WTC11 (cell line): ENCODE measurements at regions not wholly inside any gene's neighbourhood (a gene's known extent, or its start where the extent isn't known, plus 50 kb on each side); places are given as distances from the start of the nearest gene placed in this dataset.

Source experiments
- ATAC-seq: fragments of 200-7000 bp; cut with Tn5 transposase; 2 replicates; pipeline ENCODE4 v1.10.0; 2021; ENCODE audit warnings: mild to moderate bottlenecking, moderate library complexity
- CTCF ChIA-PET: fragments of 300-600 bp; sonication (Branson Sonifier 250); formaldehyde crosslinking; loops from one replicate; lab custom pipeline; 2021; ENCODE audit warnings: antibody characterized with exemption; lab: Charles Lee
- POLR2A ChIA-PET: fragments of 350-600 bp; sonication (Branson Sonifier 250); formaldehyde crosslinking; loops from one replicate; lab custom pipeline; 2021; ENCODE audit warnings: antibody characterized with exemption; lab: Charles Lee
- DNase-seq: peaks from one replicate; pipeline ENCODE4 v3.0.0; 2021; ENCODE audit warnings: low spot score
- H3K27ac Mint-ChIP-seq: 2 replicates; pipeline ENCODE4 v1.8.0; 2021; ENCODE audit warnings: mixed read lengths
- H3K27me3 Mint-ChIP-seq: 2 replicates; pipeline ENCODE4 v1.8.0; 2021; ENCODE audit warnings: low read depth, mild to moderate bottlenecking, moderate library complexity, mixed read lengths
- H3K36me3 Mint-ChIP-seq: 2 replicates; pipeline ENCODE4 v1.8.0; 2021; ENCODE audit warnings: mixed read lengths
- H3K4me1 Mint-ChIP-seq: 2 replicates; pipeline ENCODE4 v1.8.0; 2022; ENCODE audit warnings: mixed read lengths
- H3K4me3 Mint-ChIP-seq: 2 replicates; pipeline ENCODE4 v1.8.0; 2021; ENCODE audit warnings: mild to moderate bottlenecking, moderate library complexity, mixed read lengths
- H3K9me3 Mint-ChIP-seq: 2 replicates; pipeline ENCODE4 v1.8.0; 2021; ENCODE audit warnings: mixed read lengths
- CBFB ChIP-seq: sonication (generic); formaldehyde crosslinking; IDR thresholded peaks from 2 replicates; pipeline ENCODE4 v1.8.1; 2022; ENCODE audit warnings: mild to moderate bottlenecking, low read depth, missing genetic modification reagents
- HMGA2 ChIP-seq: fragments of 250-450 bp; sonication (Bioruptor Pico); IDR thresholded peaks from 2 replicates; pipeline ENCODE4 v1.4.0; 2021; ENCODE audit warnings: mild to moderate bottlenecking, moderate library complexity
- JUN ChIP-seq: sonication (generic); formaldehyde crosslinking; IDR thresholded peaks from 2 replicates; pipeline ENCODE4 v1.8.0; 2023; ENCODE audit warnings: mild to moderate bottlenecking, missing genetic modification reagents
- NR3C1 ChIP-seq: sonication (generic); formaldehyde crosslinking; conservative IDR thresholded peaks from 2 replicates; pipeline ENCODE4 v1.8.1; 2023; ENCODE audit warnings: low read depth, mild to moderate bottlenecking, missing genetic modification reagents
- PRRX2 ChIP-seq: fragments of 250-450 bp; sonication (Bioruptor Pico); IDR thresholded peaks from 2 replicates; pipeline ENCODE4 v1.8.0; 2021; ENCODE audit warnings: mild to moderate bottlenecking
- SMAD3 ChIP-seq: sonication (generic); formaldehyde crosslinking; IDR thresholded peaks from 2 replicates; pipeline ENCODE4 v1.8.0; 2022; ENCODE audit warnings: missing genetic modification reagents, mild to moderate bottlenecking, borderline replicate concordance
- SOX15 ChIP-seq: fragments of 250-450 bp; sonication (Bioruptor Pico); IDR thresholded peaks from 2 replicates; pipeline ENCODE4 v1.9.0; 2021; ENCODE audit warnings: mild to moderate bottlenecking
- TEAD4 ChIP-seq: sonication (generic); formaldehyde crosslinking; IDR thresholded peaks from 2 replicates; pipeline ENCODE4 v1.8.0; 2022; ENCODE audit warnings: mild to moderate bottlenecking, missing genetic modification reagents
- TP53 ChIP-seq: sonication (generic); formaldehyde crosslinking; IDR thresholded peaks from 2 replicates; pipeline ENCODE4 v1.8.1; 2023; ENCODE audit warnings: mild to moderate bottlenecking, missing genetic modification reagents
- ZBTB21 ChIP-seq: sonication (generic); formaldehyde crosslinking; IDR thresholded peaks from 2 replicates; pipeline ENCODE4 v1.8.1; 2023; ENCODE audit warnings: mild to moderate bottlenecking, missing genetic modification reagents, borderline replicate concordance
- ZNF232 ChIP-seq: sonication (generic); formaldehyde crosslinking; IDR thresholded peaks from 2 replicates; pipeline ENCODE4 v1.8.0; 2022; ENCODE audit warnings: mild to moderate bottlenecking, missing genetic modification reagents
- ZNF396 ChIP-seq: fragments of 250-450 bp; sonication (Bioruptor Pico); IDR thresholded peaks from 2 replicates; pipeline ENCODE4 v1.8.0; 2021; ENCODE audit warnings: mild to moderate bottlenecking, moderate library complexity, borderline replicate concordance
- TF ChIP-seq, protein P1 (sequence below): sonication (generic); formaldehyde crosslinking; IDR thresholded peaks from 2 replicates; pipeline ENCODE4 v1.8.0; 2022; ENCODE audit warnings: mild to moderate bottlenecking, missing genetic modification reagents
- TF ChIP-seq, protein P2 (sequence below): sonication (generic); formaldehyde crosslinking; IDR thresholded peaks from 2 replicates; pipeline ENCODE4 v1.8.1; 2023; ENCODE audit warnings: mild to moderate bottlenecking, missing genetic modification reagents
- TF ChIP-seq, protein P3 (sequence below): sonication (generic); formaldehyde crosslinking; IDR thresholded peaks from 2 replicates; pipeline ENCODE4 v1.8.1; 2023; ENCODE audit warnings: mild to moderate bottlenecking, missing genetic modification reagents
- TF ChIP-seq, protein P4 (sequence below): fragments of 200-600 bp; IDR thresholded peaks from 2 replicates; pipeline ENCODE4 v1.8.0; 2022; ENCODE audit warnings: antibody characterized with exemption
- TF ChIP-seq, protein P5 (sequence below): sonication (generic); formaldehyde crosslinking; IDR thresholded peaks from 2 replicates; pipeline ENCODE4 v1.8.0; 2022; ENCODE audit warnings: missing genetic modification reagents
- TF ChIP-seq, protein P6 (sequence below): fragments of 250-450 bp; sonication (Bioruptor Pico); IDR thresholded peaks from 2 replicates; pipeline ENCODE4 v1.9.0; 2021; ENCODE audit warnings: mild to moderate bottlenecking

DNA sequence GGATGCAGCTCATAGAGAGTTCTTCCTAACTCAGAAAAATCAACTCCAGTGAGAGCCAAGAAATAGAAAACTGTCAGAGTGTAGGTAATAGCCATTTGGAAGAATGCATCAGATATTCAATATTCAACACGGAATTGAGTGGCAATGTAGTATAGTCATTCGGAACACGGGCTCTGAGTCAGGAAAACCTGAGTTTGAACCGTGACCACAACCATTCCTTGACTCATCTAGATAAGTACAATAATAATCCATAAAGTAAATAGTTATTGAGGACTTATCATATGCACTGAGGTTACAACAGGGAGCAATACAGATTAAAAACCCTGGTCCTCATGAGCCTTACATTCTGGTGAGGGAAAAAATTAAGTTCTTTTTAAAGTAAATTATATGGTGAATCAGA, 62.6 kb upstream of the PHF21A start:
- ATAC-seq, result no peak
- no peak for DNase-seq
- ChIA-PET POLR2A (no interaction called here), CTCF (interaction anchor here (0.6 kb wide), 1 partner anchor 155 kb away, joined by 7 read pairs; no protein-coding TSS in a partner anchor)
- peaks cover 3% of the 10 kb centered on the region; the same call in 1 of the 2 replicates for H3K27me3 Mint-ChIP-seq
- H3K4me3 Mint-ChIP-seq, result no peak overlapping the region
- no peak overlapping the region for H3K27ac Mint-ChIP-seq
- no peaks in the 10 kb centered on the region for H3K4me1 Mint-ChIP-seq
- no peak for TF ChIP-seq HMGA2 (CRISPR knock-in tag)
- no peak for TF ChIP-seq SMAD3 (CRISPR knock-in tag)
- no peak for TF ChIP-seq TP53 (CRISPR knock-in tag)
- TF ChIP-seq SOX15 (CRISPR knock-in tag), result no peak
- TF ChIP-seq, protein P1, sequence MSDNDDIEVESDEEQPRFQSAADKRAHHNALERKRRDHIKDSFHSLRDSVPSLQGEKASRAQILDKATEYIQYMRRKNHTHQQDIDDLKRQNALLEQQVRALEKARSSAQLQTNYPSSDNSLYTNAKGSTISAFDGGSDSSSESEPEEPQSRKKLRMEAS (CRISPR knock-in tag), result no peak
- TF ChIP-seq ZNF396 (CRISPR knock-in tag), result no peak
- TF ChIP-seq, protein P2, sequence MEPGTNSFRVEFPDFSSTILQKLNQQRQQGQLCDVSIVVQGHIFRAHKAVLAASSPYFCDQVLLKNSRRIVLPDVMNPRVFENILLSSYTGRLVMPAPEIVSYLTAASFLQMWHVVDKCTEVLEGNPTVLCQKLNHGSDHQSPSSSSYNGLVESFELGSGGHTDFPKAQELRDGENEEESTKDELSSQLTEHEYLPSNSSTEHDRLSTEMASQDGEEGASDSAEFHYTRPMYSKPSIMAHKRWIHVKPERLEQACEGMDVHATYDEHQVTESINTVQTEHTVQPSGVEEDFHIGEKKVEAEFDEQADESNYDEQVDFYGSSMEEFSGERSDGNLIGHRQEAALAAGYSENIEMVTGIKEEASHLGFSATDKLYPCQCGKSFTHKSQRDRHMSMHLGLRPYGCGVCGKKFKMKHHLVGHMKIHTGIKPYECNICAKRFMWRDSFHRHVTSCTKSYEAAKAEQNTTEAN (CRISPR knock-in tag), result no peak
- no peak for TF ChIP-seq NR3C1 (CRISPR knock-in tag)
- TF ChIP-seq, protein P3, sequence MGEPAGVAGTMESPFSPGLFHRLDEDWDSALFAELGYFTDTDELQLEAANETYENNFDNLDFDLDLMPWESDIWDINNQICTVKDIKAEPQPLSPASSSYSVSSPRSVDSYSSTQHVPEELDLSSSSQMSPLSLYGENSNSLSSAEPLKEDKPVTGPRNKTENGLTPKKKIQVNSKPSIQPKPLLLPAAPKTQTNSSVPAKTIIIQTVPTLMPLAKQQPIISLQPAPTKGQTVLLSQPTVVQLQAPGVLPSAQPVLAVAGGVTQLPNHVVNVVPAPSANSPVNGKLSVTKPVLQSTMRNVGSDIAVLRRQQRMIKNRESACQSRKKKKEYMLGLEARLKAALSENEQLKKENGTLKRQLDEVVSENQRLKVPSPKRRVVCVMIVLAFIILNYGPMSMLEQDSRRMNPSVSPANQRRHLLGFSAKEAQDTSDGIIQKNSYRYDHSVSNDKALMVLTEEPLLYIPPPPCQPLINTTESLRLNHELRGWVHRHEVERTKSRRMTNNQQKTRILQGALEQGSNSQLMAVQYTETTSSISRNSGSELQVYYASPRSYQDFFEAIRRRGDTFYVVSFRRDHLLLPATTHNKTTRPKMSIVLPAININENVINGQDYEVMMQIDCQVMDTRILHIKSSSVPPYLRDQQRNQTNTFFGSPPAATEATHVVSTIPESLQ (CRISPR knock-in tag), result no peak
- TF ChIP-seq ZNF232, result no peak
- TF ChIP-seq, protein P4, sequence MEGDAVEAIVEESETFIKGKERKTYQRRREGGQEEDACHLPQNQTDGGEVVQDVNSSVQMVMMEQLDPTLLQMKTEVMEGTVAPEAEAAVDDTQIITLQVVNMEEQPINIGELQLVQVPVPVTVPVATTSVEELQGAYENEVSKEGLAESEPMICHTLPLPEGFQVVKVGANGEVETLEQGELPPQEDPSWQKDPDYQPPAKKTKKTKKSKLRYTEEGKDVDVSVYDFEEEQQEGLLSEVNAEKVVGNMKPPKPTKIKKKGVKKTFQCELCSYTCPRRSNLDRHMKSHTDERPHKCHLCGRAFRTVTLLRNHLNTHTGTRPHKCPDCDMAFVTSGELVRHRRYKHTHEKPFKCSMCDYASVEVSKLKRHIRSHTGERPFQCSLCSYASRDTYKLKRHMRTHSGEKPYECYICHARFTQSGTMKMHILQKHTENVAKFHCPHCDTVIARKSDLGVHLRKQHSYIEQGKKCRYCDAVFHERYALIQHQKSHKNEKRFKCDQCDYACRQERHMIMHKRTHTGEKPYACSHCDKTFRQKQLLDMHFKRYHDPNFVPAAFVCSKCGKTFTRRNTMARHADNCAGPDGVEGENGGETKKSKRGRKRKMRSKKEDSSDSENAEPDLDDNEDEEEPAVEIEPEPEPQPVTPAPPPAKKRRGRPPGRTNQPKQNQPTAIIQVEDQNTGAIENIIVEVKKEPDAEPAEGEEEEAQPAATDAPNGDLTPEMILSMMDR, result no peak
- no peak for TF ChIP-seq PRRX2 (CRISPR knock-in tag)
- no peak for TF ChIP-seq TEAD4 (CRISPR knock-in tag)
- no peaks in the 10 kb centered on the region for H3K36me3 Mint-ChIP-seq
- peaks cover 17% of the 10 kb centered on the region for H3K9me3 Mint-ChIP-seq

DNA sequence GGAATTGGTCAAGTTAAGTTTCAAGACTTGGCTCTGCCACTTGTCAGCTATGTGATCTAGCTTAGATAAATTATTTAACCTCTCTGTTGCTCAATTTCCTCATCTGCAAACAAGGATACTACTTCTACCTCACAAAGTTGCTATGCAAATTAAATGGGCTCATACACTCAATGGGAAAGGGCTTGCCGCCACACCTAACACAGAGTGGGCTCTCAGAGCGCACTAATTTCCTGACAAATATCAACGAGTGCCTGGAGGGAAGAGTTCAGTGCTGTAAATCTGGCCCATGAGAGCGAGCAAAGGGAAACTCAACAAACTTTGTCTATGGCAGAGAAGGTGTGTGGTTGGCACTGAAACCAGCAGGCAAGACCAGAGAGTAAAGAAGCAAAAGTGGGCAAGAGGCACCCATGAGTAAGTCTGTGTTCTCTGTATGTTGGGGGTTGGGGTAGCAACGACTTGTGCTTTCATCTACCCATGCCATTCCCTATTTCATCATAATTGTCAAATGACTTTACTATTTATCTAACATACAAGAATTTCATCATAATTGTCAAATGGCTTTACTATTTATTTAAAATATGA, 60.7 kb upstream of the PHF21A start:
- no peak for ATAC-seq
- no peak for DNase-seq
- ChIA-PET POLR2A (no interaction called here), CTCF (interaction anchor here (1.0 kb wide), 1 partner anchor 10 kb away, joined by 3 read pairs; no protein-coding TSS in a partner anchor)
- Mint-ChIP-seq H3K27me3 (peaks cover 3% of the 10 kb centered on the region), H3K4me3 (no peak overlapping the region), H3K4me1 (no peaks in the 10 kb centered on the region), H3K36me3 (no peaks in the 10 kb centered on the region), H3K9me3 (peaks cover 17% of the 10 kb centered on the region), H3K27ac (no peak overlapping the region)
- TF ChIP-seq, protein P2 (CRISPR knock-in tag), result no peak
- TF ChIP-seq CBFB (no peak), ZBTB21 (CRISPR knock-in tag) (no peak), ZNF396 (CRISPR knock-in tag) (no peak), JUN (no peak), ZNF232 (no peak)
- TF ChIP-seq, protein P5, sequence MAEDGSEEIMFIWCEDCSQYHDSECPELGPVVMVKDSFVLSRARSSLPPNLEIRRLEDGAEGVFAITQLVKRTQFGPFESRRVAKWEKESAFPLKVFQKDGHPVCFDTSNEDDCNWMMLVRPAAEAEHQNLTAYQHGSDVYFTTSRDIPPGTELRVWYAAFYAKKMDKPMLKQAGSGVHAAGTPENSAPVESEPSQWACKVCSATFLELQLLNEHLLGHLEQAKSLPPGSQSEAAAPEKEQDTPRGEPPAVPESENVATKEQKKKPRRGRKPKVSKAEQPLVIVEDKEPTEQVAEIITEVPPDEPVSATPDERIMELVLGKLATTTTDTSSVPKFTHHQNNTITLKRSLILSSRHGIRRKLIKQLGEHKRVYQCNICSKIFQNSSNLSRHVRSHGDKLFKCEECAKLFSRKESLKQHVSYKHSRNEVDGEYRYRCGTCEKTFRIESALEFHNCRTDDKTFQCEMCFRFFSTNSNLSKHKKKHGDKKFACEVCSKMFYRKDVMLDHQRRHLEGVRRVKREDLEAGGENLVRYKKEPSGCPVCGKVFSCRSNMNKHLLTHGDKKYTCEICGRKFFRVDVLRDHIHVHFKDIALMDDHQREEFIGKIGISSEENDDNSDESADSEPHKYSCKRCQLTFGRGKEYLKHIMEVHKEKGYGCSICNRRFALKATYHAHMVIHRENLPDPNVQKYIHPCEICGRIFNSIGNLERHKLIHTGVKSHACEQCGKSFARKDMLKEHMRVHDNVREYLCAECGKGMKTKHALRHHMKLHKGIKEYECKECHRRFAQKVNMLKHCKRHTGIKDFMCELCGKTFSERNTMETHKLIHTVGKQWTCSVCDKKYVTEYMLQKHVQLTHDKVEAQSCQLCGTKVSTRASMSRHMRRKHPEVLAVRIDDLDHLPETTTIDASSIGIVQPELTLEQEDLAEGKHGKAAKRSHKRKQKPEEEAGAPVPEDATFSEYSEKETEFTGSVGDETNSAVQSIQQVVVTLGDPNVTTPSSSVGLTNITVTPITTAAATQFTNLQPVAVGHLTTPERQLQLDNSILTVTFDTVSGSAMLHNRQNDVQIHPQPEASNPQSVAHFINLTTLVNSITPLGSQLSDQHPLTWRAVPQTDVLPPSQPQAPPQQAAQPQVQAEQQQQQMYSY (CRISPR knock-in tag), result no peak
- TF ChIP-seq, protein P6, sequence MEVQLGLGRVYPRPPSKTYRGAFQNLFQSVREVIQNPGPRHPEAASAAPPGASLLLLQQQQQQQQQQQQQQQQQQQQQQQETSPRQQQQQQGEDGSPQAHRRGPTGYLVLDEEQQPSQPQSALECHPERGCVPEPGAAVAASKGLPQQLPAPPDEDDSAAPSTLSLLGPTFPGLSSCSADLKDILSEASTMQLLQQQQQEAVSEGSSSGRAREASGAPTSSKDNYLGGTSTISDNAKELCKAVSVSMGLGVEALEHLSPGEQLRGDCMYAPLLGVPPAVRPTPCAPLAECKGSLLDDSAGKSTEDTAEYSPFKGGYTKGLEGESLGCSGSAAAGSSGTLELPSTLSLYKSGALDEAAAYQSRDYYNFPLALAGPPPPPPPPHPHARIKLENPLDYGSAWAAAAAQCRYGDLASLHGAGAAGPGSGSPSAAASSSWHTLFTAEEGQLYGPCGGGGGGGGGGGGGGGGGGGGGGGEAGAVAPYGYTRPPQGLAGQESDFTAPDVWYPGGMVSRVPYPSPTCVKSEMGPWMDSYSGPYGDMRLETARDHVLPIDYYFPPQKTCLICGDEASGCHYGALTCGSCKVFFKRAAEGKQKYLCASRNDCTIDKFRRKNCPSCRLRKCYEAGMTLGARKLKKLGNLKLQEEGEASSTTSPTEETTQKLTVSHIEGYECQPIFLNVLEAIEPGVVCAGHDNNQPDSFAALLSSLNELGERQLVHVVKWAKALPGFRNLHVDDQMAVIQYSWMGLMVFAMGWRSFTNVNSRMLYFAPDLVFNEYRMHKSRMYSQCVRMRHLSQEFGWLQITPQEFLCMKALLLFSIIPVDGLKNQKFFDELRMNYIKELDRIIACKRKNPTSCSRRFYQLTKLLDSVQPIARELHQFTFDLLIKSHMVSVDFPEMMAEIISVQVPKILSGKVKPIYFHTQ (CRISPR knock-in tag), result no peak
